ENCODE measurements at regions not wholly inside any gene's neighbourhood (a gene's known extent, or its start where the extent isn't known, plus 50 kb on each side); places are given as distances from the start of the nearest gene placed in this dataset.

DNA sequence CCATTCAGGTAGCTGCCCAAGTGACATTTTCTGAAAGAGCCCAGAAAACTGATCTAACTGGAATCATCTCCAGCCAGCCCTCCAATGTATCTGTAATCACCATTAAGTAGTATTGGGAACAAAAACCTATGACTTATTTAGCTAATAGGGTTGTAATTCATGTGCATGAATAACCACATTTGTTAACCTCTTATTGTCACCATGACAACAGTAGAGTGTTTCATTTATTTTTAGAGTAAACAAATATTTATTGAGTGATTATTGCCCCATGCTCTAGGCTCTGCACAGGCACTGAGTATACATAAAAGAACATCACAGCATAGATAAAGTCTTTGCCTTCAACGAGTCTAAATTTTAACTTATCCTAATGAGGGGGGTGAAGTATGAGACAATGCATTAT, 265.4 kb upstream of the UBE2E3 start:
- no peak for ATAC-seq (ENCODE audit: low read depth)
- no TSS peak for BruUV-seq (replicated peaks)
- Histone ChIP-seq H2BK15ac (ENCODE audit: low read depth, low read length) (no peak overlapping the region), H4K91ac (ENCODE audit: insufficient read depth, low read depth, low read length) (no peak overlapping the region), H2BK20ac (ENCODE audit: low read depth, low read length) (no peak overlapping the region), H3K27me3 (ENCODE audit: control insufficient read depth, insufficient read depth, low read length) (no peaks in the 10 kb centered on the region), H3K9me3 (ENCODE audit: control insufficient read depth, insufficient read depth, low read length) (no peaks in the 10 kb centered on the region), H3K9me1 (ENCODE audit: insufficient read depth, low read length) (no peaks in the 10 kb centered on the region), H3K4me1 (ENCODE audit: control insufficient read depth, insufficient read depth, low read length) (no peaks in the 10 kb centered on the region), H2AFZ (replicated peaks; ENCODE audit: low read length, poor library complexity) (no peak overlapping the region), H3K4me3 (ENCODE audit: insufficient read depth, low read depth, low read length) (no peak overlapping the region), H3K79me1 (ENCODE audit: low read depth in 1 of 2, low read length in 2 of 2) (no peaks in the 10 kb centered on the region), H4K20me1 (ENCODE audit: insufficient read depth, low read length) (no peaks in the 10 kb centered on the region), H2BK120ac (ENCODE audit: low read depth, low read length) (no peak overlapping the region), H3K18ac (ENCODE audit: low read depth, low read length) (no peak overlapping the region), H3K4ac (ENCODE audit: low read depth, low read length) (no peak overlapping the region), H3K14ac (replicated peaks; ENCODE audit: low read depth, low read length) (no peak overlapping the region), H3K4me2 (ENCODE audit: low read depth, low read length) (no peak overlapping the region), H3K23ac (ENCODE audit: low read depth, low read length) (no peak overlapping the region), H4K5ac (ENCODE audit: low read depth, low read length) (no peak overlapping the region), H2AK5ac (ENCODE audit: low read depth, low read length) (no peak overlapping the region), H4K8ac (ENCODE audit: low read depth in 2 of 2, low read length in 2 of 2) (no peak overlapping the region), H3K36me3 (ENCODE audit: control insufficient read depth, insufficient read depth, low read length) (no peaks in the 10 kb centered on the region), H3K9ac (ENCODE audit: low read depth, low read length) (no peak overlapping the region), H2AK9ac (replicated peaks; ENCODE audit: low read depth, low read length, poor library complexity) (no peak overlapping the region), H2BK5ac (ENCODE audit: low read depth, low read length, poor library complexity, severe bottlenecking) (no peak overlapping the region), H3K27ac (ENCODE audit: insufficient read depth, low read length) (no peak overlapping the region), H3K56ac (ENCODE audit: extremely low read depth, insufficient read depth, low read length) (no peak overlapping the region)
- TF ChIP-seq NFE2L2 (IDR thresholded peaks at IDR 0.05; ENCODE audit: low read depth, low read length) = no peak
- no peak for TF ChIP-seq MXI1 (IDR thresholded peaks at IDR 0.05; ENCODE audit: borderline replicate concordance, low read depth, low read length)
- no peak for TF ChIP-seq RAD21 (IDR thresholded peaks at IDR 0.05; ENCODE audit: low read length)
- TF ChIP-seq BHLHE40 (IDR thresholded peaks at IDR 0.05; ENCODE audit: low read depth, low read length) = no peak
- no peak for TF ChIP-seq MAFK (IDR thresholded peaks at IDR 0.05; ENCODE audit: low read depth, low read length)
- no peak for TF ChIP-seq RFX5 (IDR thresholded peaks at IDR 0.05; ENCODE audit: low read depth, low read length)
- TF ChIP-seq RCOR1 (IDR thresholded peaks at IDR 0.05; ENCODE audit: insufficient replicate concordance, low read length) = no peak
- no peak for TF ChIP-seq SMC3 (IDR thresholded peaks at IDR 0.05; ENCODE audit: low read depth, low read length)
- TF ChIP-seq CTCF (conservative IDR thresholded peaks at IDR 0.05; ENCODE audit: low read depth, low read length) = no peak
- TF ChIP-seq POLR2A (IDR thresholded peaks at IDR 0.05; ENCODE audit: low read depth, low read length) = no peak
- TF ChIP-seq MAZ (IDR thresholded peaks at IDR 0.05; ENCODE audit: borderline replicate concordance, low read depth, low read length) = no peak
- no peak for TF ChIP-seq ELK1 (IDR thresholded peaks at IDR 0.05; ENCODE audit: borderline replicate concordance, low read depth, low read length)
- TF ChIP-seq CEBPB (IDR thresholded peaks at IDR 0.05; ENCODE audit: low read depth, low read length) = no peak
- TF ChIP-seq CHD1 (IDR thresholded peaks at IDR 0.05; ENCODE audit: low read depth, low read length) = no peak
- TF ChIP-seq FOS (IDR thresholded peaks at IDR 0.05; ENCODE audit: low read depth, low read length) = no peak
- TF ChIP-seq, protein P1, sequence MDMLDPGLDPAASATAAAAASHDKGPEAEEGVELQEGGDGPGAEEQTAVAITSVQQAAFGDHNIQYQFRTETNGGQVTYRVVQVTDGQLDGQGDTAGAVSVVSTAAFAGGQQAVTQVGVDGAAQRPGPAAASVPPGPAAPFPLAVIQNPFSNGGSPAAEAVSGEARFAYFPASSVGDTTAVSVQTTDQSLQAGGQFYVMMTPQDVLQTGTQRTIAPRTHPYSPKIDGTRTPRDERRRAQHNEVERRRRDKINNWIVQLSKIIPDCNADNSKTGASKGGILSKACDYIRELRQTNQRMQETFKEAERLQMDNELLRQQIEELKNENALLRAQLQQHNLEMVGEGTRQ (IDR thresholded peaks at IDR 0.05; ENCODE audit: low read depth, low read length) = no peak
- dilution Hi-C loops (cut with HindIII; ENCODE audit: low sequenced_read_pairs, unreplicated experiment) = no loop called here
- DNase-seq = no peak
- intact Hi-C loops (cut with micrococcal nuclease) = no loop called here
- in situ Hi-C loops (cut with MboI; ENCODE audit: low sequenced_read_pairs) = no loop called here
- ChIA-PET POLR2A (ENCODE audit: unreplicated experiment) (no interaction called here), CTCF (no interaction called here)
- WGBS, 2 experiments (ENCODE audit: extremely low coverage in 2 of 2, insufficient read length in 1 of 2) = no CpG with 5 or more reads among the region's 1 CpG
